GM23248 (cell line): ENCODE measurements at regions not wholly inside any gene's neighbourhood (a gene's known extent, or its start where the extent isn't known, plus 50 kb on each side); places are given as distances from the start of the nearest gene placed in this dataset.

Source experiments
- EZH2 ChIP-seq: fragments of 200-600 bp; sonication (generic); IDR thresholded peaks from 2 replicates; pipeline ENCODE4 v1.6.1; 2018; ENCODE audit warnings: antibody characterized with exemption, mild to moderate bottlenecking; ENCODE audit not compliant: insufficient read depth, poor library complexity, severe bottlenecking
- EZH2phosphoT487 ChIP-seq: fragments of 200-600 bp; sonication (generic); IDR thresholded peaks from 2 replicates; pipeline ENCODE4 v1.6.1; 2018; ENCODE audit warnings: antibody characterized with exemption, moderate library complexity, mild to moderate bottlenecking, low read depth; ENCODE audit not compliant: insufficient read depth

DNA sequence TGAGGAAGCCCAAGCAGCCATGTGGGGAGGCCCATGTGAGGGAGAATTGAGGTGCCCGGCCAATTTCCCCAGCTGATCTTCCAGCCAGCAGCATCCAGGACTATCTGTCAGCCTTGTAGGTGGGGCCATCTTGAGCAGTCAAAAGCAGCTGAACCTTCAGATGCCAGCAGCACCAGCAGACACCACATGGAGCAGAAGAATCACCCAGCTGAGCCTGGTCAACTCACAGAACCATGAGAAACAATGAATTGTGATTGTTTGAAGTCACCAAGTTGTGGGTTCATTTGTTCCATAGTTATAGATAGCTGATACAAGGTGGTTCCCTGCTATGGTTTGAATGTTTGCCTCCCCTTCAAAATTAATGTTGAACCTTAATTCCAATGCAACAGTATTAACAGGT, 85.1 kb upstream of the ATP6AP2 start:
- TF ChIP-seq EZH2: no peak
- TF ChIP-seq EZH2phosphoT487: no peak
